HEK293 (cell line): ENCODE measurements at regions not wholly inside any gene's neighbourhood (a gene's known extent, or its start where the extent isn't known, plus 50 kb on each side); places are given as distances from the start of the nearest gene placed in this dataset.

Source experiments
- CTCF ChIA-PET: fragments of 350-600 bp; formaldehyde crosslinking; extraction: SDS; loops from one replicate; lab custom pipeline; 2021; ENCODE audit warnings: antibody characterized with exemption; lab: Yijun Ruan, JAX
- POLR2A ChIA-PET: fragments of 300-600 bp; formaldehyde crosslinking; extraction: SDS; loops from one replicate; lab custom pipeline; 2020; ENCODE audit warnings: antibody characterized with exemption, inconsistent platforms; lab: Yijun Ruan, JAX
- H3K27ac ChIP-seq: fragments of 200-500 bp; sonication (Bioruptor generic); 2 replicates; pipeline ENCODE4 v1.5.1; 2014; ENCODE audit warnings: low read depth, low read length, control low read depth, inconsistent platforms; ENCODE audit errors: extremely low read depth
- H3K36me3 ChIP-seq, 2 experiments: fragments of 200-500 bp in 1 of 2; sonication (Bioruptor generic) in 1 of 2; 1 replicate in 1 of 2; 2 replicates in 1 of 2; pipeline ENCODE4 v1.5.1; 2014 to 2017; ENCODE audit warnings: inconsistent platforms in 2 of 2, low read length in 2 of 2; ENCODE audit not compliant: control insufficient read depth in 2 of 2, insufficient read depth in 1 of 2
- H3K4me1 ChIP-seq: fragments of 200-500 bp; sonication (Bioruptor generic); 2 replicates; pipeline ENCODE4 v1.5.1; 2014; ENCODE audit warnings: mild to moderate bottlenecking, low read length, inconsistent platforms; ENCODE audit not compliant: control insufficient read depth, insufficient read depth
- H3K4me3 ChIP-seq: 2 replicates; pipeline ENCODE4 v1.5.1; 2011; ENCODE audit warnings: low read depth, mild to moderate bottlenecking, control low read depth, low read length, moderate library complexity
- H3K9me3 ChIP-seq: fragments of 200-500 bp; sonication (Bioruptor generic); 2 replicates; pipeline ENCODE4 v1.5.1; 2014; ENCODE audit warnings: low read depth, low read length, inconsistent platforms; ENCODE audit not compliant: control insufficient read depth, insufficient read depth
- GLIS1 ChIP-seq: fragments of 450-650 bp; formaldehyde crosslinking; IDR thresholded peaks from 2 replicates; pipeline ENCODE4 v1.5.1; 2016; ENCODE audit warnings: missing biosample characterization, missing genetic modification characterization
- HOXA7 ChIP-seq: sonication (generic); formaldehyde crosslinking; IDR thresholded peaks from 2 replicates; pipeline ENCODE4 v1.8.1; 2022; ENCODE audit warnings: missing genetic modification reagents, borderline replicate concordance
- SP2 ChIP-seq: fragments of 450-650 bp; formaldehyde crosslinking; IDR thresholded peaks from 2 replicates; pipeline ENCODE4 v1.5.1; 2016; ENCODE audit warnings: missing biosample characterization, missing genetic modification characterization
- SP7 ChIP-seq: fragments of 450-650 bp; formaldehyde crosslinking; IDR thresholded peaks from 2 replicates; pipeline ENCODE4 v1.5.1; 2016; ENCODE audit warnings: missing biosample characterization, missing genetic modification characterization
- WT1 ChIP-seq: fragments of 450-650 bp; formaldehyde crosslinking; IDR thresholded peaks from 2 replicates; pipeline ENCODE4 v1.5.1; 2016; ENCODE audit warnings: missing biosample characterization, missing genetic modification characterization
- ZBTB20 ChIP-seq: fragments of 450-650 bp; formaldehyde crosslinking; IDR thresholded peaks from 2 replicates; pipeline ENCODE4 v1.5.1; 2016; ENCODE audit warnings: missing biosample characterization, missing genetic modification characterization
- ZBTB8A ChIP-seq: fragments of 450-650 bp; formaldehyde crosslinking; IDR thresholded peaks from 2 replicates; pipeline ENCODE4 v1.5.1; 2016; ENCODE audit warnings: missing biosample characterization, missing genetic modification characterization
- ZNF324 ChIP-seq: fragments of 450-650 bp; formaldehyde crosslinking; IDR thresholded peaks from 2 replicates; pipeline ENCODE4 v1.5.1; 2016; ENCODE audit warnings: missing biosample characterization, missing genetic modification characterization
- ZNF530 ChIP-seq: fragments of 450-650 bp; formaldehyde crosslinking; IDR thresholded peaks from 2 replicates; pipeline ENCODE4 v1.5.1; 2016; ENCODE audit warnings: low read depth, missing biosample characterization, missing genetic modification characterization
- ZNF626 ChIP-seq: fragments of 450-650 bp; sonication (Bioruptor Pico); formaldehyde crosslinking; IDR thresholded peaks from 2 replicates; pipeline ENCODE4 v1.5.1; 2018; ENCODE audit warnings: missing biosample characterization, missing genetic modification characterization, inconsistent platforms
- ZNF654 ChIP-seq: fragments of 450-650 bp; formaldehyde crosslinking; IDR thresholded peaks from 2 replicates; pipeline ENCODE4 v1.5.1; 2016; ENCODE audit warnings: low read depth, missing biosample characterization, missing genetic modification characterization
- ZNF701 ChIP-seq: fragments of 450-650 bp; formaldehyde crosslinking; IDR thresholded peaks from 2 replicates; pipeline ENCODE4 v1.5.1; 2016; ENCODE audit warnings: missing biosample characterization, missing genetic modification characterization
- TF ChIP-seq, protein P1 (sequence below): fragments of 450-650 bp; formaldehyde crosslinking; IDR thresholded peaks from 2 replicates; pipeline ENCODE4 v1.5.1; 2017; ENCODE audit warnings: missing biosample characterization, mild to moderate bottlenecking, missing genetic modification characterization, moderate library complexity
- TF ChIP-seq, protein P2 (sequence below): fragments of 450-650 bp; formaldehyde crosslinking; IDR thresholded peaks from 2 replicates; pipeline ENCODE4 v1.5.1; 2016; ENCODE audit warnings: missing biosample characterization, missing genetic modification characterization
- TF ChIP-seq, protein P3 (sequence below): fragments of 450-650 bp; formaldehyde crosslinking; IDR thresholded peaks from 2 replicates; pipeline ENCODE4 v1.5.0; 2017; ENCODE audit warnings: missing biosample characterization, missing genetic modification characterization, borderline replicate concordance

GRCh38 chr3:18295171-18295920, 129.8 kb downstream of the SATB1 start:
- ChIA-PET POLR2A (no interaction called here), CTCF (interaction anchor here (0.5 to 3.2 kb wide), 11 partner anchors 9 to 918 kb away, joined by 3 to 17 read pairs (median 3); no protein-coding TSS in a partner anchor)
- Histone ChIP-seq H3K4me1 (no peaks in the 10 kb centered on the region), H3K9me3 (no peaks in the 10 kb centered on the region), H3K4me3 (no peak overlapping the region), H3K27ac (no peak overlapping the region), H3K36me3 (no peaks in the 10 kb centered on the region)
- TF ChIP-seq SP2 (no peak), ZNF654 (tag by site-specific recombination) (peak; percentile 48)

DNA sequence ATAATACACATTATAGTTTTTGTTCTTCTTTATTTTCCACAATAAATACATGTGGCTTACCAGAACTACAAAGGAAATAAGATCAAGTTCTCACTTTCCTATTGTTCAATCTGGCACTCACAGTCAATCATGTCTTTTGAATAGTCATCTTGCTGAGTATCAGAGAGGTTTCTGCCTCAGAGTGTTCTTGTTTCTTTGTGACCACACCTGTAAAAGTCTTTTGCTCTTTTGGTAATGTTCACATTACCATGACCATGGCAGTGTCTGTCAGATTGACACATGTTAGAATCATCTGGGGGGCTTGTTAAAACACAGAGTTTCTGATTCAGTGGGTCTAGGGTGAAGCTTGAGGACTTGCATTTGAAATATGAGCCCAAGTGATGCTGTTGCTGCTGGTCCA, 135.0 kb downstream of the SATB1 start:
- CTCF ChIA-PET: no interaction called here
- TF ChIP-seq SP7 (no peak), ZNF324 (tag by site-specific recombination) (no peak)
- POLR2A ChIA-PET: no interaction called here
- Histone ChIP-seq H3K4me3 (no peak overlapping the region), H3K9me3 (no peaks in the 10 kb centered on the region), H3K36me3 (no peaks in the 10 kb centered on the region), H3K4me1 (no peaks in the 10 kb centered on the region), H3K27ac (no peak overlapping the region)

DNA sequence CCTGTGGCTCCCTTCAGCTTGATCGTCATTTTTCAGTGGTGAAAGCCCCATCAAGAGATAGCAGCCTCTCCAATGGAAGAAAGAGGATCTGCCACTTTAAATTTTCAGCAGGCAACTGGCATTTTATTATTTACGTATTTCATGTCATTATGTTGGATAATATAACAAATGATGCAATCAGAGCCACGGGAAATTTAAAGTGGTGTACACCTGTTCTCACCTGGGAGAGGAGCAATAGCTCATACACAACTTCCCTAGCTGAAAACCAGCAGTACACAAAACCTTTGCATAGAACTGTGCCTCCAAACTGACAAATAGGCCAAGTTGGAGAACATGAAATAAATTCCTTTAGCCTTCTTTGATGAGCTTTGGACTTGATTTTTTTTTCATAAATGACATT, 136.9 kb downstream of the SATB1 start:
- CTCF ChIA-PET: no interaction called here
- H3K4me1 ChIP-seq: no peaks in the 10 kb centered on the region
- TF ChIP-seq, protein P1, sequence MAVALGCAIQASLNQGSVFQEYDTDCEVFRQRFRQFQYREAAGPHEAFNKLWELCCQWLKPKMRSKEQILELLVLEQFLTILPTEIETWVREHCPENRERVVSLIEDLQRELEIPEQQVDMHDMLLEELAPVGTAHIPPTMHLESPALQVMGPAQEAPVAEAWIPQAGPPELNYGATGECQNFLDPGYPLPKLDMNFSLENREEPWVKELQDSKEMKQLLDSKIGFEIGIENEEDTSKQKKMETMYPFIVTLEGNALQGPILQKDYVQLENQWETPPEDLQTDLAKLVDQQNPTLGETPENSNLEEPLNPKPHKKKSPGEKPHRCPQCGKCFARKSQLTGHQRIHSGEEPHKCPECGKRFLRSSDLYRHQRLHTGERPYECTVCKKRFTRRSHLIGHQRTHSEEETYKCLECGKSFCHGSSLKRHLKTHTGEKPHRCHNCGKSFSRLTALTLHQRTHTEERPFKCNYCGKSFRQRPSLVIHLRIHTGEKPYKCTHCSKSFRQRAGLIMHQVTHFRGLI: no peak
- TF ChIP-seq ZNF626 (tag by site-specific recombination): no peak
- TF ChIP-seq ZNF530 (tag by site-specific recombination): no peak
- no peak for TF ChIP-seq ZBTB8A
- TF ChIP-seq WT1 (tag by site-specific recombination): no peak
- TF ChIP-seq, all 188 proteins: peak for 0
- Histone ChIP-seq H3K9me3 (no peaks in the 10 kb centered on the region), H3K27ac (no peak overlapping the region), H3K36me3 (no peaks in the 10 kb centered on the region), H3K4me3 (no peak overlapping the region)
- POLR2A ChIA-PET: no interaction called here

DNA sequence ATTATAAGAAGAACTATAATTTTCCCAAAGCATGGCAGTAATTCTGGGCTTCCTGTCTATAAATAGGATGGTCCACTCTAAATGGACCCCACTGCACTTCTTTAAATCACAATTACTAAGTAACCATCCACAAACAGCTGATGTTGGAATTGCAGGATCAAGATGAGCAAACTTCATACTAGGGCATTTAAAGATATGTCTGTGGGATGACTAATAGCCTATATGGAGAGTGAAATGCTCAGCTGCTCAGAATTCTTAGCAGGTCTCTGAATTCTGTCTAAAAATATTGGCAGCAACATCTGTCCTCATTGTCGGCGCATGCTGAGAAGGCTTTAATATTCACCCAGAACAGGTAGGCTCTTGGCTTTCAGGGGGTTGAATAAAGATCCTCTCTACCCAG, 140.4 kb downstream of the SATB1 start:
- H3K36me3 ChIP-seq: no peaks in the 10 kb centered on the region
- no peak overlapping the region for H3K27ac ChIP-seq
- no peaks in the 10 kb centered on the region for H3K4me1 ChIP-seq
- no peak overlapping the region for H3K4me3 ChIP-seq
- POLR2A ChIA-PET: no interaction called here
- CTCF ChIA-PET: no interaction called here
- H3K9me3 ChIP-seq: no peaks in the 10 kb centered on the region
- no peak for TF ChIP-seq GLIS1 (tag by site-specific recombination)
- TF ChIP-seq ZBTB20 (tag by site-specific recombination): no peak
- TF ChIP-seq, protein P2, sequence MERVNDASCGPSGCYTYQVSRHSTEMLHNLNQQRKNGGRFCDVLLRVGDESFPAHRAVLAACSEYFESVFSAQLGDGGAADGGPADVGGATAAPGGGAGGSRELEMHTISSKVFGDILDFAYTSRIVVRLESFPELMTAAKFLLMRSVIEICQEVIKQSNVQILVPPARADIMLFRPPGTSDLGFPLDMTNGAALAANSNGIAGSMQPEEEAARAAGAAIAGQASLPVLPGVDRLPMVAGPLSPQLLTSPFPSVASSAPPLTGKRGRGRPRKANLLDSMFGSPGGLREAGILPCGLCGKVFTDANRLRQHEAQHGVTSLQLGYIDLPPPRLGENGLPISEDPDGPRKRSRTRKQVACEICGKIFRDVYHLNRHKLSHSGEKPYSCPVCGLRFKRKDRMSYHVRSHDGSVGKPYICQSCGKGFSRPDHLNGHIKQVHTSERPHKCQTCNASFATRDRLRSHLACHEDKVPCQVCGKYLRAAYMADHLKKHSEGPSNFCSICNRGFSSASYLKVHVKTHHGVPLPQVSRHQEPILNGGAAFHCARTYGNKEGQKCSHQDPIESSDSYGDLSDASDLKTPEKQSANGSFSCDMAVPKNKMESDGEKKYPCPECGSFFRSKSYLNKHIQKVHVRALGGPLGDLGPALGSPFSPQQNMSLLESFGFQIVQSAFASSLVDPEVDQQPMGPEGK (tag by site-specific recombination): no peak
- no peak for TF ChIP-seq ZNF701
- no peak for TF ChIP-seq HOXA7 (CRISPR knock-in tag)
- TF ChIP-seq, protein P3, sequence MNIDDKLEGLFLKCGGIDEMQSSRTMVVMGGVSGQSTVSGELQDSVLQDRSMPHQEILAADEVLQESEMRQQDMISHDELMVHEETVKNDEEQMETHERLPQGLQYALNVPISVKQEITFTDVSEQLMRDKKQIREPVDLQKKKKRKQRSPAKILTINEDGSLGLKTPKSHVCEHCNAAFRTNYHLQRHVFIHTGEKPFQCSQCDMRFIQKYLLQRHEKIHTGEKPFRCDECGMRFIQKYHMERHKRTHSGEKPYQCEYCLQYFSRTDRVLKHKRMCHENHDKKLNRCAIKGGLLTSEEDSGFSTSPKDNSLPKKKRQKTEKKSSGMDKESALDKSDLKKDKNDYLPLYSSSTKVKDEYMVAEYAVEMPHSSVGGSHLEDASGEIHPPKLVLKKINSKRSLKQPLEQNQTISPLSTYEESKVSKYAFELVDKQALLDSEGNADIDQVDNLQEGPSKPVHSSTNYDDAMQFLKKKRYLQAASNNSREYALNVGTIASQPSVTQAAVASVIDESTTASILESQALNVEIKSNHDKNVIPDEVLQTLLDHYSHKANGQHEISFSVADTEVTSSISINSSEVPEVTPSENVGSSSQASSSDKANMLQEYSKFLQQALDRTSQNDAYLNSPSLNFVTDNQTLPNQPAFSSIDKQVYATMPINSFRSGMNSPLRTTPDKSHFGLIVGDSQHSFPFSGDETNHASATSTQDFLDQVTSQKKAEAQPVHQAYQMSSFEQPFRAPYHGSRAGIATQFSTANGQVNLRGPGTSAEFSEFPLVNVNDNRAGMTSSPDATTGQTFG: no peak
